ENCODE measurements at regions not wholly inside any gene's neighbourhood (a gene's known extent, or its start where the extent isn't known, plus 50 kb on each side); places are given as distances from the start of the nearest gene placed in this dataset.

DNA sequence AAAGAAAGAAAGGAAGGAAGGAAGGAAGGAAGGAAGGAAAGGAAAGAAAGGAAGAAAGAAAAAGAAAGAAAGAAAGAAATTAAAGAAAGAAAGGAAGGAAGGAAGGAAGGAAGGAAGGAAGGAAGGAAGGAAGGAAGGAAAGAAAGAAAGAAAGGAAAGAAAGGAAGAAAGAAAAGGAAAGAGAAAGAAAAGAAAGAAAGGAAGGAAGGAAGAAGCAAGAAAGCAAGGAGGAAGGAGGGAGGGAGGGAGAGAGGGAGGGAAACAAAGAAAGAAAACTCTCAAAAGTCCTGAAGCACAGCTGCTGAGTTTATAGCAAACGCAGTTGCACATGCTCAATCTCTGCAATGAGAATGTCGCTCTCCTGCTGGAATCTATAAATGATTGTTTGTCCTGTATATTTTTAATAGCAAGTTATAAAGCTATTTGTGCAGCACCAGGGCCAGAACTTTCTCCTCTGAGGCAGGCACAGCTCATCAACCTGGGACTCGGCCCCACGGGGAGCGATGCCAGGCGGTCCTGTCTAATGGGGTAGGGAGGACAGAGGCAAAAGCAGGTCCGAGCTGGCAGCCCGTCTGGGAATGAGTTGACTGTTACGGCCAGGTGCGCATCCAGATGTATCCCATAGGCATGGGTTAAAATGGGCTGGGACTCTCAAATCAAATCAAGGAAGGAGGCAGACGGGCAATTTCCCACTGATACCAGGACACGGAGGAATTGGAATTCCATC, 118.0 kb upstream of the PFKP start:
- no peak for DNase-seq

GRCh38 chr10:2948127-2948854, 119.1 kb upstream of the PFKP start:
- DNase-seq, result no peak

- no peak for DNase-seq
Observed at GRCh38 chr10:2944788-2945187, 122.6 kb upstream of the PFKP start.

DNA sequence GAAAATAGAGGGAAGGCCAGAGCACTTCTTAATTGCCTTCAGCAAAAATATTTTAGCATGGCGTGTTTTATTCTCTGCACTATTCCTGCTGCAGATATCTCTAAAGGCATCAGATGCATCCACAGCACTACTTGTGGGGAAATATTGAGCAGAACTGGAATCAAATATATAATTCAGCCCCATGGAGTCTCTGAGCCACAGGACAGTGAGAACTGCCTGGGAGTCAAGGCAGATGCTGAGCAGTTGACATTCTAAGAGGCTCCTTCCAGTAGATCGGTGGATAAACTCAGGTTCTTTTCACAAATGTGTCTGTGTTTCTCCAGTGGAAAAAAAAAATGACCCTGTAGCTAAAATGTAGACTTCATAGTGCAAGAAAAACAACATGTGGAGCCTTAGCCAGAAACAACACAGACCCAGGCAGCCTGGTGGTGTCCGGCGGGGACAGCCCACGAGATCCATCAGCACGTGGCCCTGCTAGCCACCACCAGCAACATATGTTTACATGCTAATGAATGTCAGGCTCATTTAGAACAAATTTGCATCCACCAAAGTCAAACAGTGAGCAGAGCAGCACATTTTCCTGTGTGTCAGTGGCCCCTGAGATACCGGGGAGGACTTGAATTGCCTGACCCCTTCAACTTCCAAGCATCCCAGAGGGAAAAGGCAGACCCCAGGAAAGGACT, 123.3 kb upstream of the PFKP start:
- DNase-seq, result no peak

GRCh38 chr10:2942938-2943337, 124.4 kb upstream of the PFKP start:
- no peak for DNase-seq

DNA sequence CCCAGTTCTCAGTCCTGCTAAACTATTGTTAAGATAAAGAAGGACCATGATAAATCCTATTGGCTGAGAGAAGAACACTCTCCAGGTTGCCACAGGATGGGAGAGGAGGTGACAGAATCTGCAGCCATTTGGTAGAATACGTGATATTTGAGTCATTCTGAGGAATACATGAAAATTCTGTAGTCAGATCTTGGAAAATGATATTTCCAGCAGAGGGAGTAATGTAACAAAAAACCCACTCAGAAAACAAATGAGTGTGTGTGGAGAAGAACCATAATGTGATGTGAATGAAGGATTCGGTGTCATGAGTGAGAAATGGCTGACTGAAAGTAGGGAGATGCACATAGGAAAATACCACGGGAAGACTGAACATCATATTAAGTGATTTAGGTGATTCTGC, 128.5 kb upstream of the PFKP start:
- DNase-seq, result no peak

DNA sequence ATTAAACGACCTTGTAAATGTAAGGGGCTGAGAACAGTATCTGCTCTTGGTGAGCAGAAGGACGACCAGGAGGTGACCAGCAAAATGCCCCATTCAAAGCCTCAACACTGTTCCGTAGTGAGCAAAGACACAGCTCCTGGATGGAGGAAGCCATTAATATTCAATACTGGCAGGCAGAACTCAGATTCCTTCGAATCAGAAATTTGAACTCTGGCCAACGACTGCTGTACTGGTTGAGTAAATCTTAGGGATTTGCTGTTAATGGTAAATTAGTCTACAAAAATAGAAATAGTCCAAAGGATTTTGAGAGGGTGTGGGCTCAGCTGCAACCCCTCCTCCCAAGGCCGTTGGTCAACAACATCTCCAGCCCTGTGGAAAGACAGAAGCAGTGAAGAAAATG, 130.5 kb upstream of the PFKP start:
- DNase-seq, result no peak

DNA sequence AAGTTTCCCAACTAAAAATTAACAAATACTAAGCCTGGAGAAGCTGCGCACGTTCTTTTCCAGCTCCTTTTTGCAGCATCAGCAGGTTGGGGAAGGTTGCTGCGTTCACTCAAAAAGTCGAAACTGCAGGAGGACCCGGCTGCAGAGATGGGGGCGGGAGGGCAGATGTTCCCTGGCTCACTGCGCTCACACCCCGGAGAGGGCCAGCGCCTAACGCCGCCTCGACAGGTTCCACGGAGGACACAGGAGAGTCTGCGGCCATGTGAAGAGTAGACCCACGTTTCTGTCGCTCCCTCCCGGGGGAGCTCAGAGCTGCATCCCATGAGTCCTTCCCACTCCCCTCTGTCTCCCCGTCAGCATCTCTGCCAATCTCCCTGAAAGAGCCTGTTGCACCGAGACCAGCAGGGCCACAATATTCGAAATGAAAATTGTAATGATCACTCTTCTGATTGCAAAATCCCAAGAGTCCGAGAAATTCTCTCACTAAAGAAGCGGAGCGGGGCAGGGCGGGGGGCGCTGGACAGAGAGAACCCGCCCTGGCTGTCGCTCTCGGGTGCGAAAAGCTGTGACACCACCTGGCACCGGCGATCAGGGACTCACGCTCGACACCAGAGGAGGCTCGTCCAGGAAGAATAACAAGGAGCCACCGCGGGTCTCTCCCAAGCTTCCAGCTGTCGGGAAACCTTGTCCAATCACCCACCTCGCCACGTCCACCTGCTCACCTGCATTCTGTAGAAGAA, 131.5 kb upstream of the PFKP start:
- DNase-seq, result no peak

DNA sequence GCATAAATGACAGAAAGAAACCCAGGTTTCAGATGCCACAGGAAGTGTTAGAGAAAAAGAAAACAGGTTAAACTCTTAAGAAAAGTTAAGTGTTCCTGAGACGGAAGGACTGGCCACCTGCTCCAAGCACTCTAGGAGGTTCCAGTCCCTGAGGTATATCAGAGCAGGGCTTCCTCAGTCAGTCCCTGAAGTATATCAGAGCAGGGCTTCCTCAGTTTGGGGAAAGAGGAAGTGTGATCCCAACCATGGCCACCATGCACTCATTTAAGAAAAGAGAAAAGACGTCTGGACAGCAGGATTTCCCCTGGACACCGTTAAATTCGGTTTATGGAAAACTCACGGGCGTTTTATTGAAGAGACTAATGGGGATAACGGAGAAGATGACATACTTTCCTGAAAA, 133.4 kb upstream of the PFKP start:
- no peak for DNase-seq

- no peak for DNase-seq
Observed at GRCh38 chr10:2933519-2933918, 133.8 kb upstream of the PFKP start.

DNA sequence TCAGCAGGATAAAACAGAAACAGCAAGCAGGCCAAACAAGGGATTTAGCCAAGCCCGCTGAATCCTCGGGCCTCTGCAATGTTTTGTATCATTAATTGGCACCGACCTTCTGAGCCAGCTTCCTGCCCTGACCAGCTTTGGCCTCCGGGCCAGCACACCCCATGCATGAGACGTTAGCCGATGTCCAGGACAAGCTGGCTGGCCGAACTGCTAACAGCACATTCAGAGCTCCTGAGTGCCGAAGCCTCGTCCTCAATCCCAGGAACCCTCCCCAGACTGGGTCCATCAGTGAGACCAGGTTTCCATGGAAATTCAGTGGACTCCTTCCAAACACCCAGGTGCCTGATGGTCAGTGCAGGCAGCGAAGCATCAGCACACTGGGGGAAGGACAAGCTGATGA, 134.3 kb upstream of the PFKP start:
- DNase-seq, result no peak

GRCh38 chr10:2929480-2930258, 137.7 kb upstream of the PFKP start:
- no peak for DNase-seq

DNA sequence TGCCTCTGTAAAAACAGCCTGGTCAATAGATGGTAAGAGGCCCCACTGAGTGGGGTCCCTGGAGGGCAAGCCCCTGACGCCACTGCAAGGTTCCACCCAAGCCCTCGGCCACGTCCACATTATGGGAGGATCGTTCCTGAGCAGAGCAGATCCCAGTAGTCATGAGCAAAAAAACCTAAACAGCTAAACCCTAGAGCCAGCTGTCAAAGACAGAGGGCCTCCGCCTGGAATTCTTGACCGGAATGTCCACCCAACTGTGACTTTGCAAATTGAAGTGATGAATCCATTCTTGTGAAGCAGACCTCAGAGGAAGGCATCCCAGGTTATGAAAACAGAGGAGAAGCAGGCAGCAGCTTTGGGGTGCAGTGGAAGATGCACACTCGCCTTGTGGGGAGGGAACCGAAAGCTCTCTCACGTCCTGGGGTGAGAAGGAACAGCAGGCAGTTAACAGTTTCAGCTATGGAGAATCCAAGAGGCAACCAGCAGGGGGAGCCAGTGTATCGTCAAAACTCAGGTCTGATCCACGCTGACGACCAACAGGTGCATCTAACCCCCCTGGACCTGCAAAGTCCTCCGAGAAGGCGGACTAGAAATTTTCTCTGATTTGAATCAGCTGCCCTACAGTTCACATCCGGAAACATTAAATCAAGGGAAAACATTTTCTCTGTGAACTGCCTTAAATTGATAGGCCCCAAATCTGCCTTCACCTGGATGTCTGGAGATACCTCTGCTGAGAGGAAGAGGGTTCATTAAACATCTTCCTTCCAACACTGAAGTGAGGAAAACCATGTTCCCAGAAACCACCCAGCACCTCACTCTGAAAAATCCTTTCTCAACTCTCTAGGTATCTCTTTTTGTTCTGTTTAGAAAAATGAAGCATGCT, 139.1 kb upstream of the PFKP start:
- DNase-seq, result peak; percentile 75

- no peak for DNase-seq
Observed at GRCh38 chr10:2926918-2927660, 140.3 kb upstream of the PFKP start.

DNA sequence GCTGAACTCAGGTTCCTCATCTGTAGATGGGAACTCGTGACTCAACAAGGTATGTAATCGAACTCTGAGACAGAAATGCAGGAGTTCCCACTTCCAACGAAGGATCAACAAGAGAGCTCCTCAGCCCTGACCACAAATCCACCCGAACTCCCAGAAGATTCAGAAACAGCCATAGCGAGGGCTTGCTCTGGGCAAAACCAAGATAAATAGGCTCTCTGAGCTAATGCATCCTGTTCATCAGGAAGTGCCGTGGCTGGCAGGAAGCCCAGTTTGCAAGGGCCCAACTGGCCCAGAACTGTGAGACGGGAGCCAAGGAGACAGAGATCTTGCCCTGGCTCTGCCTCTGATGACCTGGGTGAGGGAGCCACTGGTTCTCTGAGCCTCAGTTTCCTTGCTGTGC, 141.7 kb upstream of the PFKP start:
- DNase-seq, result no peak

- no peak for DNase-seq
Observed at GRCh38 chr10:2924431-2924830, 142.9 kb upstream of the PFKP start.

DNA sequence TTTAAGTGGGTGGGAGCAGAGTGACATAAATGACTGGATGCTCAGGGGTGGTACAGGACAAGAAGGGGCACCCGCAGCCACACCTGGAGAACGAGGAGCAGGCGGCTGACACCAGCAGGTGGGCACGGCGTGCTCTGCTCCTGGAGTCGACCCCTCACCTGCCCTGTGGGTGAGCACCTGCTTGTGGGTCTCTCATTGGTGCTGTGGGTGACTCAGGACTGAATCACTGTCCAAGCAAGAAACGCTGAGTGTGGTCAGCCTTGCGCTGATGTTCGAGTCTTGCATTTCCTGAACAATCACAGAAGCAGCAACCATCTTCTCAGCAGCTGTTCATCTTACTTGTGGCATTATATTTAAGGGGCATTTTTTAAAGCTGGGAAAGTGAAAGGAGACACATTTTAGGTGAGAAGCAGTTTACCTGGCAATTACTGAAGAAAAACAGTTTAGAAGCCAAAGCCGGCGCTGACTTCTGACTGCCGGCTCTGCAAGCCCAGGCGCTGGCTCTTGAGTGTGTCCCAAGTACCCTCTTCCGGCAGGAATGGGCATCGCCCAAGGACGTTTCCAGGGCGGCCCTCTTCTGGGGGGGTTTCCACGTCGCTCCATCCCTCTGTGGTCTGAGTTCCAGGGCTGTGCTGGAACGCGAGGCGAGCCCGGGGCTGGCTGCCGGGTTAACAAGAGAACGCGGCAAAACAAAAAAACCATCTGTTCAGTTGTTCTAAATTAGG, 145.2 kb upstream of the PFKP start:
- DNase-seq, result no peak

GRCh38 chr10:2920637-2921036, 146.7 kb upstream of the PFKP start:
- DNase-seq, result no peak

DNA sequence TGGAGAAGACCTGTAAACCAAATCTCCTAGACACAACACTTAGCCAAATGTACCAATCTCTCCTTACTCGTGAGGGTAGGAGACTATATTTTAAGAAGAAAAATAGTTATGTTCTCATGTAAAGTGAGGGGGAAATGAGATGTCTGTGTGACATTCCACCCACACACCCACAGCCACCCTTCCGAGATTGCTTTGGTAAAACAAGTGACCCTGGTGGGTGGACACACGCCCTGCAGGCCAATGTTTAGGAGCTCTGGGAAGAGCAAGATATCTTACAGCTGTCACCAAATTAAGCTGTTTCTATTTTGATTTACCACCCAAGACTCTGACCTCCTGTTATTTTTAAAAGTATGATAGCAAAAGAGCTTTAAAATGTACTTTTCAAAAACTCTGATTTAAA, 147.2 kb upstream of the PFKP start:
- no peak for DNase-seq

- no peak for DNase-seq
Observed at GRCh38 chr10:2919016-2919415, 148.3 kb upstream of the PFKP start.
